CD4-positive, alpha-beta memory T cell (primary cell): ENCODE measurements at regions not wholly inside any gene's neighbourhood (a gene's known extent, or its start where the extent isn't known, plus 50 kb on each side); places are given as distances from the start of the nearest gene placed in this dataset.

Experiments
- CTCF ChIA-PET: fragments of 350-600 bp; sonication (Branson Sonifier 250); formaldehyde crosslinking; loops from one replicate; lab custom pipeline; 2021; ENCODE audit warnings: inconsistent platforms; ENCODE audit not compliant: partially characterized antibody; lab: Charles Lee
- POLR2A ChIA-PET: fragments of 350-600 bp; sonication (Branson Sonifier 250); formaldehyde crosslinking; loops from one replicate; lab custom pipeline; 2021; ENCODE audit not compliant: partially characterized antibody; lab: Charles Lee
- DNase-seq, 5 donors: peaks; one replicate each; pipeline versions ENCODE4 v3.0.0 to v3.0.0-alpha.2; 2020 to 2022; ENCODE audit warnings: mixed read lengths in 1 of 5
- H3K27ac ChIP-seq: one replicate; pipeline ENCODE4 v1.7.0; 2013; ENCODE audit warnings: low read depth, low read length
- H3K27me3 ChIP-seq: 2 replicates; pipeline ENCODE4 v1.7.0; 2013; ENCODE audit warnings: mild to moderate bottlenecking, low read length, moderate library complexity; ENCODE audit not compliant: insufficient read depth
- H3K36me3 ChIP-seq: 2 replicates; pipeline ENCODE4 v1.7.0; 2013; ENCODE audit warnings: mild to moderate bottlenecking, low read length, moderate library complexity; ENCODE audit not compliant: insufficient read depth
- H3K4me1 ChIP-seq: 2 replicates; pipeline ENCODE4 v1.7.0; 2013; ENCODE audit warnings: mild to moderate bottlenecking, low read length, moderate library complexity; ENCODE audit not compliant: insufficient read depth
- H3K4me3 ChIP-seq, 2 donors: one replicate each; pipeline ENCODE4 v1.7.0; 2013; ENCODE audit warnings: low read length in 2 of 2, mild to moderate bottlenecking in 1 of 2
- H3K9me3 ChIP-seq, 2 donors: one replicate each; pipeline ENCODE4 v1.7.0; 2013; ENCODE audit warnings: low read length in 2 of 2, control low read depth in 1 of 2; ENCODE audit not compliant: control insufficient read depth in 1 of 2
- H3K27ac Mint-ChIP-seq, 7 donors: one replicate each; pipeline ENCODE4 v1.8.0; 2020 to 2021; ENCODE audit warnings: mixed read lengths in 7 of 7, mild to moderate bottlenecking in 6 of 7, inconsistent platforms in 3 of 7, moderate library complexity in 3 of 7
- H3K27me3 Mint-ChIP-seq, 2 donors: one replicate each; pipeline ENCODE4 v1.8.0; 2020 to 2021; ENCODE audit warnings: mixed read lengths in 2 of 2
- H3K36me3 Mint-ChIP-seq, 2 donors: one replicate each; pipeline ENCODE4 v1.8.0; 2020 to 2021; ENCODE audit warnings: mixed read lengths in 2 of 2, inconsistent platforms in 1 of 2, mild to moderate bottlenecking in 1 of 2
- H3K4me1 Mint-ChIP-seq, 4 donors: one replicate each; pipeline ENCODE4 v1.8.0; 2020 to 2021; ENCODE audit warnings: mixed read lengths in 4 of 4, mild to moderate bottlenecking in 1 of 4
- H3K4me3 Mint-ChIP-seq, 8 donors: one replicate each; pipeline ENCODE4 v1.8.0; 2020 to 2021; ENCODE audit warnings: mixed read lengths in 8 of 8, mild to moderate bottlenecking in 7 of 8, moderate library complexity in 6 of 8, inconsistent platforms in 3 of 8
- H3K9me3 Mint-ChIP-seq, 8 donors: one replicate each; pipeline ENCODE4 v1.8.0; 2020 to 2021; ENCODE audit warnings: mixed read lengths in 8 of 8, mild to moderate bottlenecking in 5 of 8, inconsistent platforms in 3 of 8, moderate library complexity in 1 of 8
- intact Hi-C: fragments of 100-400 bp; cut with micrococcal nuclease; formaldehyde crosslinking; loops from one replicate; pipeline ENCODE4 v1.15.1; 2023

DNA sequence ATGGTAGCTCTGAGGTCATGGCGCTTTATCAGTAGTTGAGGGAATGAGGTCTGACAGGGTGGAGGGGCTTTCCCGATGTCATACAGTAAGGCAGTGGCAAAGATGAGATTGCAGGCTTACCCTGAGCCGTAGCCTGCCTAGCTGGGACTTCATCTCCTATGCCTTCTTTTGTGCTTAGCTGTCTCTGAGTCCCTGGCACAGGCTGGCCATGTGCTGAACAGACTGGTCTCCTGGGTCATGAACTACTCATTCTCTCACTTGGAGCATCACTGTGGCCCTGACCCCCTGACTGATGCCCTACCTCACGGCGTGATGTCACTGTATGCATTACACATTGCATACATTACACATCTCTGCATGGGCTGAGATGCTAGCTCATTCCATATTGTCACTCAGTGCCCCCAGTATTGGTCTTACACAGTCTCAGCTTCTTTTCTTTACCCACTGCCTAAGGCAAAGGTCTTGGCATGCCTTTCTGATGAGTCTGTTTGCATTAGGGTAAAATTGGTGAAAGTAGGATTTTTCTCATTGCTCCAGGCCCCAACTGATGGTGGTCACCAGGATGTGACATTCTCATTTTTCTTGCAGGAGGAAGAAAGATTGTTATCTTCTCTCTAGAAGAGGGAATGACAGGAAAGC, 389.4 kb upstream of the CADM1 start:
- Mint-ChIP-seq H3K4me3 (no peak overlapping the region), H3K4me1 (no peaks in the 10 kb centered on the region), H3K36me3 (no peaks in the 10 kb centered on the region), H3K9me3 (peaks cover 0 to 7% (median 2%) of the 10 kb centered on the region in 8 donors), H3K27me3 (peaks cover 0 to 1% of the 10 kb centered on the region in 2 donors), H3K27ac (no peak overlapping the region)
- Histone ChIP-seq H3K9me3 (no peaks in the 10 kb centered on the region), H3K27me3 (no peaks in the 10 kb centered on the region), H3K4me1 (no peaks in the 10 kb centered on the region), H3K36me3 (no peaks in the 10 kb centered on the region), H3K4me3 (no peak overlapping the region), H3K27ac (no peak overlapping the region)
- DNase-seq: no peak
- ChIA-PET POLR2A (no interaction called here), CTCF (no interaction called here)
- intact Hi-C loops: no loop called here

DNA sequence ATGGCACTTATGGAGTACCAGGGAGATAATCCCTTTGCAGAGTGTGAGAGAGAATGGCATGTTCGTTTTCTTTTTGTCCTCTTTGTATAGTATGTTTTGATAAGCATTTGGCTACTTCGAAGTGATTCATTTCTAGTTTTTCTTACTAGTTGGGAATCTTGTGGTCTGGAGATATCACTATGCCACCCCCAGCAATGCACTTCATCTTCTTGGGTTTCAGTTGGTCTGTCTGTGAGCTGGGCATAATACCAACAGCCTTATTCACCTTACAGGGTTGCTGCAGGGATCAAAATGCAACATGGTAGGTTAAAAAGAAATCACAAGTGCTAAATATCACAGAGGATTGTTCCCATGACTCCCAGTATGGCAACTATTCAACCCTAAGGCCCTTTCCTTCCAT, 387.8 kb upstream of the CADM1 start:
- H3K4me3 ChIP-seq: no peak overlapping the region
- no peaks in the 10 kb centered on the region for H3K9me3 ChIP-seq
- Mint-ChIP-seq H3K36me3 (no peaks in the 10 kb centered on the region), H3K27me3 (no peaks in the 10 kb centered on the region), H3K4me3 (no peak overlapping the region), H3K27ac (no peak overlapping the region), H3K9me3 (peaks cover 0 to 7% (median 3%) of the 10 kb centered on the region in 8 donors), H3K4me1 (no peaks in the 10 kb centered on the region)
- ChIA-PET CTCF (no interaction called here), POLR2A (no interaction called here)
- H3K4me1 ChIP-seq: no peaks in the 10 kb centered on the region
- no peaks in the 10 kb centered on the region for H3K27me3 ChIP-seq
- no peaks in the 10 kb centered on the region for H3K36me3 ChIP-seq
- no peak for DNase-seq
- intact Hi-C loops: no loop called here
- H3K27ac ChIP-seq: no peak overlapping the region

DNA sequence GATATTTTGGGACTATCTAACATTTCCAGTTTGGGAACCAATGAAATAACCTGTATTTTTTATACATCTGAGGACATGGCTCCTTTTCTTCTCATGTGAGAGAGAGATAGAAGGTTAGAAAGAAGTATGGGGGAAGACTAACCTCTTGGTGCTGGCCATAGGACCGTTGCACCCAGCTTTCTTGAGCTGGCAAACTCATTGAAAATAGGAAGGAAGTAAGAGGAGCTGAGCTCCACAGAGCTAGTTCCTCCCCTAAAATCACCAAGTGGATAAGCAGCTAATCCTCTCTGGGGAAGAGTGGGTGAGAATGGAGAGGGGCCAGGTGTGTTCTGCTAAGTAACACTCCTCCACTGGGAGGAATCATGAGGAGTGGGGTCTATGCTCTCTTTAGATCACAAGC, 387.4 kb upstream of the CADM1 start:
- Histone ChIP-seq H3K9me3 (no peaks in the 10 kb centered on the region), H3K4me1 (no peaks in the 10 kb centered on the region), H3K4me3 (no peak overlapping the region), H3K27ac (no peak overlapping the region), H3K27me3 (no peaks in the 10 kb centered on the region), H3K36me3 (no peaks in the 10 kb centered on the region)
- no peaks in the 10 kb centered on the region for H3K4me1 Mint-ChIP-seq
- H3K27ac Mint-ChIP-seq: no peak overlapping the region
- intact Hi-C loops: no loop called here
- CTCF ChIA-PET: no interaction called here
- POLR2A ChIA-PET: no interaction called here
- H3K27me3 Mint-ChIP-seq: no peaks in the 10 kb centered on the region
- H3K4me3 Mint-ChIP-seq: no peak overlapping the region
- DNase-seq: no peak
- no peaks in the 10 kb centered on the region for H3K36me3 Mint-ChIP-seq
- peaks cover 0 to 7% (median 3%) of the 10 kb centered on the region in 8 donors for H3K9me3 Mint-ChIP-seq

DNA sequence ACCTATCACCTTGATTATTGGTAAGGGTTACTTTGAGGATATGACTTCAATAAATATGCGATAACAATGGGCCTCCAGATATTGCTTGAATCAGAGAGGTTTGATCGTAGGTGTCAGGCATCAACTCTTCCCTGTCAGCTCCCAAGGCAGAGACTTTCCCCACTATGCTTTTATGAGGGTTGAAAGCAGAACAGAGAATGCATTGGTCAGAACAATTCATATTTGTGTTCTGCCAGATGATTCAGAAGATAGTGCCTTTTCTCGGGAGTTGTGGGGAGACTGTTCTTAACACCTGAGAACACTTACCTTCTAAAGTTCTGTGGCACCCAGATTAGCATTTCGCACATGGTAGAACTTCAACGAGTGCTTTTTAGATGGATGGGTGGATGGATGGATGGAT, 386.3 kb upstream of the CADM1 start:
- Mint-ChIP-seq H3K4me1 (no peaks in the 10 kb centered on the region), H3K36me3 (no peaks in the 10 kb centered on the region), H3K27ac (no peak overlapping the region), H3K27me3 (no peaks in the 10 kb centered on the region), H3K9me3 (peaks cover 0 to 7% (median 3%) of the 10 kb centered on the region in 8 donors), H3K4me3 (no peak overlapping the region)
- H3K9me3 ChIP-seq: no peaks in the 10 kb centered on the region
- H3K4me3 ChIP-seq: no peak overlapping the region
- POLR2A ChIA-PET: no interaction called here
- no peaks in the 10 kb centered on the region for H3K36me3 ChIP-seq
- CTCF ChIA-PET: no interaction called here
- intact Hi-C loops: no loop called here
- no peak for DNase-seq
- H3K27me3 ChIP-seq: no peaks in the 10 kb centered on the region
- no peaks in the 10 kb centered on the region for H3K4me1 ChIP-seq
- H3K27ac ChIP-seq: no peak overlapping the region

DNA sequence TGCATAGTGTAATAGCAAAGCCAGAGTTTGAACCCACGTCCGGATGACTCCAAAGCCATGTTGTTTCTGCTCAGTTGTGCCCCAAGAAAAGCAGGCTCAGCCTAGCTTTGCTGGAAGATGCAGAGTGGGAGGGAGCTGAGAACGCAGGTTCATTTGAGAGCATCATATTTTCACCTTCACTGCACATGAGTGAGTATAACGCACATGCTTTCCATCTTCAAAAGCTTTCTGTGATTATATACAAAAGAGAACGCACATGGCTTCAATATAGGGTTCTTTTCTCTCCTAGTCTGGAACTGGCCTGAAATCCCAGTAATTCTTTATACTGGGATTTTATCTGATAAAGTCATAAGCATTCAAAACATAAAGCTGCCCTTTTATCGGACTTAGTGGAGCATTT, 385.5 kb upstream of the CADM1 start:
- no peak overlapping the region for H3K4me3 ChIP-seq

DNA sequence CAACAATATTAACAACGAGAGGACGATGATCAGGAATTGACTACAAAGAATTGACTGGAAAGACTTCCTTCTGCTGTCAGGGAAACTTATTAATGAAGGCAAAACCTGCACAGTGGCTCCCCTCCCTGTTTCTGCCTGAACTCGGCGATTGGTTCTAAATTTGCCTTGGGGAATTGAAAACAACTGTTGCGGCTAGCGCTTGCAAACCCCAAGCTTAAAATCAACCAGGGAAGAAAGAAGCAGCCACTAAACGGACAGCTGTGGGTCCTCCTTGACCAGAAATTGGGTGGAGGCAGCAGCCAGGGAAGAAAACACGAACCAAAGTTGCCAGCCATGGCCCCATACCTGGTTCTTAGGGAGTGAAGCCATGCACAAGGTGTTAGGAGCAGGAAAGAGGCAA, 383.5 kb upstream of the CADM1 start:
- Histone ChIP-seq H3K4me1 (no peaks in the 10 kb centered on the region), H3K4me3 (no peak overlapping the region), H3K36me3 (no peaks in the 10 kb centered on the region), H3K9me3 (no peaks in the 10 kb centered on the region), H3K27me3 (no peaks in the 10 kb centered on the region), H3K27ac (no peak overlapping the region)
- ChIA-PET CTCF (no interaction called here), POLR2A (no interaction called here)
- Mint-ChIP-seq H3K4me1 (no peaks in the 10 kb centered on the region), H3K36me3 (no peaks in the 10 kb centered on the region), H3K9me3 (peaks cover 3 to 18% (median 6%) of the 10 kb centered on the region in 8 donors), H3K4me3 (no peak overlapping the region), H3K27ac (no peak overlapping the region), H3K27me3 (no peaks in the 10 kb centered on the region)
- DNase-seq: no peak
- intact Hi-C loops: no loop called here

More for the DNA sequence above, 385.5 kb upstream of the CADM1 start:
- no peaks in the 10 kb centered on the region for H3K36me3 Mint-ChIP-seq
- no peak for DNase-seq
- H3K36me3 ChIP-seq: no peaks in the 10 kb centered on the region
- no peak overlapping the region for H3K27ac Mint-ChIP-seq
- H3K9me3 ChIP-seq: no peaks in the 10 kb centered on the region
- H3K27me3 ChIP-seq: no peaks in the 10 kb centered on the region
- no peak overlapping the region for H3K27ac ChIP-seq
- intact Hi-C loops: no loop called here
- H3K4me3 Mint-ChIP-seq: no peak overlapping the region
- ChIA-PET POLR2A (no interaction called here), CTCF (no interaction called here)
- no peaks in the 10 kb centered on the region for H3K4me1 Mint-ChIP-seq
- H3K4me1 ChIP-seq: no peaks in the 10 kb centered on the region
- H3K9me3 Mint-ChIP-seq: peaks cover 0 to 8% (median 6%) of the 10 kb centered on the region in 8 donors
- H3K27me3 Mint-ChIP-seq: no peaks in the 10 kb centered on the region

DNA sequence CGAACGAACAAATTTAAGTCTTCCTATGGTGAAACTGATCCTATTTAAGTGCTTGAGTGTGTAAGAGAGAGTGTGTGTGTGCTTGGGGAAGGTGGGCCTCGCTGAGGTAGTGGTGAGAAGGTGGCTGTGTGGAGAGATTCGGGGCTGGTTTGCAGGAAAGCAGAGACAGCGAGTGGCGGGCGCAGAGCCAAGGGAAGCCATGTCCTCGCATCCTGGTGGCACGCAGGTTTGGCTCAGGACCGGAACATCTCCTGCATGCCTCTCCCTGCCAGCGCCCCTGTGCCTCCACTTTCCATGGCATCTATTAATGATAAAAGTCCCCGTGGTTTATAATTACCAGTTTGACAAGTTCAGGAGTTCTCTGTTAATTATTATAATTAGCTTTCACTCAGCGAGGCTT, 383.1 kb upstream of the CADM1 start:
- Mint-ChIP-seq H3K9me3 (peaks cover 3 to 18% (median 6%) of the 10 kb centered on the region in 8 donors), H3K36me3 (no peaks in the 10 kb centered on the region), H3K27me3 (no peaks in the 10 kb centered on the region), H3K4me3 (no peak overlapping the region), H3K4me1 (no peaks in the 10 kb centered on the region), H3K27ac (no peak overlapping the region)
- Histone ChIP-seq H3K9me3 (no peaks in the 10 kb centered on the region), H3K4me1 (no peaks in the 10 kb centered on the region), H3K27ac (no peak overlapping the region), H3K27me3 (no peaks in the 10 kb centered on the region), H3K36me3 (no peaks in the 10 kb centered on the region), H3K4me3 (no peak overlapping the region)
- ChIA-PET CTCF (no interaction called here), POLR2A (no interaction called here)
- intact Hi-C loops: no loop called here
- no peak for DNase-seq

DNA sequence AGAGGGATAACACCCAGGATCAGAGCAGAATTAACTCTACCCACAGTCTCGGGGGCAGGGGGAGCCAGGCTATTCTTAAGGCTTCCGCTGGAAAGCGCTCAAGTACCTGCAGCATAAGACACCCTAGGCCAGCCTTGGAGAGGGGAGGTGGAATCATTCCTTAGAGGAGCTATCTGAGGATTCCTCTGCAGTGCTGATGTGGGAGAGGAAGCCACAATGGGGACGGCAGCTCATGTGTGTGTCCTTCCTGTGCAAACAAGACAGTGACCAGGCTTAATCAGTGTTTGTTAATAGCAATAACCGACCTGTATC, 382.2 kb upstream of the CADM1 start:
- no peak overlapping the region for H3K27ac ChIP-seq
- POLR2A ChIA-PET: no interaction called here
- no peaks in the 10 kb centered on the region for H3K27me3 ChIP-seq
- peaks cover 4 to 25% (median 10%) of the 10 kb centered on the region in 8 donors for H3K9me3 Mint-ChIP-seq
- no peak overlapping the region for H3K4me3 ChIP-seq
- no peaks in the 10 kb centered on the region for H3K36me3 ChIP-seq
- H3K27ac Mint-ChIP-seq: no peak overlapping the region
- no peaks in the 10 kb centered on the region for H3K4me1 ChIP-seq
- CTCF ChIA-PET: interaction anchor here (1.1 kb wide), 1 partner anchor 17 kb away, joined by 3 read pairs; no protein-coding TSS in a partner anchor
- intact Hi-C loops: no loop called here
- no peaks in the 10 kb centered on the region for H3K4me1 Mint-ChIP-seq
- no peak overlapping the region for H3K4me3 Mint-ChIP-seq
- H3K9me3 ChIP-seq: no peaks in the 10 kb centered on the region
- no peaks in the 10 kb centered on the region for H3K27me3 Mint-ChIP-seq
- peaks cover 0 to 2% of the 10 kb centered on the region in 2 donors for H3K36me3 Mint-ChIP-seq
- DNase-seq: no peak
